DOHH2 (cell line): ENCODE measurements at regions not wholly inside any gene's neighbourhood (a gene's known extent, or its start where the extent isn't known, plus 50 kb on each side); places are given as distances from the start of the nearest gene placed in this dataset.

Experiments used
- H3F3A ChIP-seq: fragments of 200-600 bp; sonication (generic), shearing (Covaris generic); 2 replicates; pipeline ENCODE4 v1.6.0; 2016; ENCODE audit warnings: antibody characterized with exemption, mild to moderate bottlenecking; ENCODE audit not compliant: control insufficient read depth, insufficient read depth
- H3K27ac ChIP-seq: fragments of 200-600 bp; sonication (generic); 2 replicates; pipeline ENCODE4 v1.5.1; 2014; ENCODE audit warnings: low read depth, mild to moderate bottlenecking, low read length, moderate library complexity
- H3K27me3 ChIP-seq: fragments of 200-600 bp; sonication (generic); 2 replicates; pipeline ENCODE4 v1.6.1; 2014; ENCODE audit warnings: mild to moderate bottlenecking, low read length, mixed read lengths; ENCODE audit not compliant: control insufficient read depth
- H3K36me3 ChIP-seq: fragments of 200-600 bp; sonication (generic); 2 replicates; pipeline ENCODE4 v1.6.1; 2014; ENCODE audit warnings: mild to moderate bottlenecking, low read length, moderate library complexity, mixed read lengths; ENCODE audit not compliant: control insufficient read depth
- H3K4me1 ChIP-seq: fragments of 200-600 bp; sonication (generic); 2 replicates; pipeline ENCODE4 v1.6.1; 2014; ENCODE audit warnings: mild to moderate bottlenecking, low read length, mixed read lengths; ENCODE audit not compliant: control insufficient read depth
- H3K4me2 ChIP-seq: fragments of 200-600 bp; sonication (generic); 2 replicates; pipeline ENCODE4 v1.6.0; 2014; ENCODE audit warnings: mild to moderate bottlenecking, low read length, moderate library complexity
- H3K4me3 ChIP-seq: fragments of 200-600 bp; sonication (generic); 2 replicates; pipeline ENCODE4 v1.5.1; 2014; ENCODE audit warnings: mild to moderate bottlenecking, low read length, mixed read lengths
- H3K79me2 ChIP-seq: fragments of 200-600 bp; sonication (generic); 2 replicates; pipeline ENCODE4 v1.6.1; 2014; ENCODE audit warnings: mild to moderate bottlenecking, low read length, mixed read lengths; ENCODE audit not compliant: control insufficient read depth
- H3K9me2 ChIP-seq: fragments of 200-600 bp; sonication (generic); replicated peaks from 2 replicates; pipeline ENCODE4 v1.6.1; 2014; ENCODE audit warnings: mild to moderate bottlenecking, low read length, mixed read lengths; ENCODE audit not compliant: control insufficient read depth
- H3K9me3 ChIP-seq: fragments of 200-600 bp; sonication (generic); 2 replicates; pipeline ENCODE4 v1.6.1; 2014; ENCODE audit warnings: antibody characterized with exemption, low read length, mixed read lengths; ENCODE audit not compliant: control insufficient read depth, insufficient read depth
- H4K20me1 ChIP-seq: fragments of 200-600 bp; sonication (generic); 2 replicates; pipeline ENCODE4 v1.6.0; 2014; ENCODE audit warnings: low read depth, mild to moderate bottlenecking, antibody characterized with exemption, low read length, moderate library complexity; ENCODE audit not compliant: control insufficient read depth, insufficient read depth
- EZH2phosphoT487 ChIP-seq: fragments of 200-600 bp; sonication (generic); IDR thresholded peaks from 2 replicates; pipeline ENCODE4 v1.6.1; 2017; ENCODE audit warnings: borderline replicate concordance, mild to moderate bottlenecking, antibody characterized with exemption, low read length, moderate library complexity, mixed read lengths
- TF ChIP-seq, protein P1 (sequence below): fragments of 200-600 bp; sonication (generic); IDR thresholded peaks from one replicate; pipeline ENCODE4 v1.5.1; 2014; ENCODE audit warnings: antibody characterized with exemption, mild to moderate bottlenecking, low read depth, low read length; ENCODE audit not compliant: poor library complexity, severe bottlenecking

DNA sequence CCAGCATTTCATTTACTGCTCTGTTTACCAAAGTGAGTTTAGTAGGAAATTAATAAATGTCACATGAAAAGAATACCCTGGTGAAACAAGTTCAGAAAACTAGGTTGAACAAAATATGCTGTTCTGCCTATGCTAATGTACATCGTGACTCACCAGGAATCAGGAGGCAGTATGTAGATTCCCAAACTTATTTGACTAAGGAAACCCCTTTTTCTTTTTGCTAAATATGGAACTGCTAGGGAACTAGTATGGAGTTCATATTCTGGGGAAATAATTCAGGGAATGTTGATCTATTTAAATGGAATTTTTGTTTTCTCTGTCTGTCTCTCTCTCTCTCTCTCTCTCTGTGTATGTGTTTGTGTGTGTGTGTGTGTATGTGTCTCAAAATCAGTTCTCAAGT lies 49.9 kb upstream of the EXOC4 start:
- H3K79me2 ChIP-seq = no peaks in the 10 kb centered on the region
- H3K9me3 ChIP-seq = no peaks in the 10 kb centered on the region
- no peaks in the 10 kb centered on the region for H3K4me1 ChIP-seq
- H3F3A ChIP-seq = no peaks in the 10 kb centered on the region
- H3K27ac ChIP-seq = no peak overlapping the region
- H3K4me2 ChIP-seq = no peak overlapping the region
- H3K4me3 ChIP-seq = no peak overlapping the region
- no peaks in the 10 kb centered on the region for H3K36me3 ChIP-seq
- TF ChIP-seq, protein P1, sequence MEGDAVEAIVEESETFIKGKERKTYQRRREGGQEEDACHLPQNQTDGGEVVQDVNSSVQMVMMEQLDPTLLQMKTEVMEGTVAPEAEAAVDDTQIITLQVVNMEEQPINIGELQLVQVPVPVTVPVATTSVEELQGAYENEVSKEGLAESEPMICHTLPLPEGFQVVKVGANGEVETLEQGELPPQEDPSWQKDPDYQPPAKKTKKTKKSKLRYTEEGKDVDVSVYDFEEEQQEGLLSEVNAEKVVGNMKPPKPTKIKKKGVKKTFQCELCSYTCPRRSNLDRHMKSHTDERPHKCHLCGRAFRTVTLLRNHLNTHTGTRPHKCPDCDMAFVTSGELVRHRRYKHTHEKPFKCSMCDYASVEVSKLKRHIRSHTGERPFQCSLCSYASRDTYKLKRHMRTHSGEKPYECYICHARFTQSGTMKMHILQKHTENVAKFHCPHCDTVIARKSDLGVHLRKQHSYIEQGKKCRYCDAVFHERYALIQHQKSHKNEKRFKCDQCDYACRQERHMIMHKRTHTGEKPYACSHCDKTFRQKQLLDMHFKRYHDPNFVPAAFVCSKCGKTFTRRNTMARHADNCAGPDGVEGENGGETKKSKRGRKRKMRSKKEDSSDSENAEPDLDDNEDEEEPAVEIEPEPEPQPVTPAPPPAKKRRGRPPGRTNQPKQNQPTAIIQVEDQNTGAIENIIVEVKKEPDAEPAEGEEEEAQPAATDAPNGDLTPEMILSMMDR = no peak
- TF ChIP-seq EZH2phosphoT487 = no peak
- H3K27me3 ChIP-seq = peaks cover under 1% of the 10 kb centered on the region; the same call in 1 of the 2 replicates
- no peaks in the 10 kb centered on the region for H4K20me1 ChIP-seq
- H3K9me2 ChIP-seq = no peaks in the 10 kb centered on the region
